OCI-M2 (cell line): ENCODE measurements at regions not wholly inside any gene's neighbourhood (a gene's known extent, or its start where the extent isn't known, plus 50 kb on each side); places are given as distances from the start of the nearest gene placed in this dataset.
"Not testable (repeated sequence)": the region's sequence is repeated elsewhere in the genome, so short reads cannot be mapped to it uniquely, and the experiment has no call there.

ENCODE experiments used
- DNase-seq: peaks from one replicate; lab custom pipeline; 2025; ENCODE audit not compliant: unreplicated experiment; lab: John Stamatoyannopoulos, UW

DNA sequence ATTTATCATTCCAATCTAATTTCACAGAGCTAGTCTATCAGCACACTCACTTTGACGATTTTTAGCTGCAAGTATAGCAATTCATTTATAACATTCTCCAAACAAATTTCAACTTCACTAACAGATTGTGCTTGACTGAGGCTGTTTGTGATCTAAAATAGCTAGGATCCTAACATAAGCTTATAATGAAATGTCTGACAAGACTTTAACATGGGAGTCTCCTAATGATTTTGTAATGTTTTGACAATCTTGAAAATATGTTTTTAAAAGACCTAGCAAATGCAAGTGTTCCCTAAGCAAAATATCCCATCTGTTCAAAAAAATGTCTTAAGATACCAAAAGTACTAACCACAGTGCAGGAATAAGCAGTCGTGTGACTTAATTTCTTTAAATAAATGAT, 889.5 kb upstream of the SPRY2 start:
- no peak for DNase-seq

DNA sequence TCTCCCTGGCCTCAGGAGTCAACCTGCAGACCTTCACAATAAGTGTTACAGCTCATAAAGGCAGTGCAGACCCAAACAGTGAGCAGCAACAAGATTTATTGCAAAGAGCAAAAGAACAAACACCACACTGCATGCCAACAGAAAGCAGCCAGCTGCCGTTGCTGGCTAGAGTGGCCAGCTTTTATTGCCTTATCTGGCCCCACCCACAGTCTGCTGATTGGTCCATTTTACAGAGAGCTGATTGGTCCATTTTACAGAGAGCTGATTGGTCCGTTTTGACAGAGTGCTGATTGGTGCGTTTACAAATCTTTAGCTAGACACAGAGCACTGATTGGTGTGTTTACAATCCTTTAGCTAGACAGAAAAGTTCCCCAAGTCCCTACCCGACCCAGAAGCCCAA, 885.9 kb upstream of the SPRY2 start:
- not testable (repeated sequence) for DNase-seq

- DNase-seq = no peak
Measured at GRCh38 chr13:81224209-81224833, 883.4 kb upstream of the SPRY2 start.

DNA sequence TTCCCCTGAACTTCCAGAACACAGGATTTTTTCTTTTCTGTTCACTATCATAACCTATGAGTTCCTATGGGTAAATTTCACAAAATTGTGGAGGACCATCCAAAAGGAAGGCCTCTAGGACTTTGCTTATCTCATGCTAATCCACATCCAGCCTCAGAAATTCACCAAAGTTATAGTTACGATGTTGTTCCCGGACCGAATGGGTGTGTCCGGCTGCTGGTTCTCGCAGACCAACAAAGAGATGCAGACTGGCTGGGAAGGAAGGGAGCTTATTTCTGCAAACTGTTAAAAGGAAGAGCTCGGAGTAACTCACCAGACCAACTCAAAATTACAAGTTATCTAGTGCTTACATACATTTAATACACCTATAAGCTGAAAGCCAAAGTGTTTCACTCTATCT, 882.9 kb upstream of the SPRY2 start:
- DNase-seq = no peak

- DNase-seq = no peak
Measured at GRCh38 chr13:81211713-81212112, 870.8 kb upstream of the SPRY2 start.

DNA sequence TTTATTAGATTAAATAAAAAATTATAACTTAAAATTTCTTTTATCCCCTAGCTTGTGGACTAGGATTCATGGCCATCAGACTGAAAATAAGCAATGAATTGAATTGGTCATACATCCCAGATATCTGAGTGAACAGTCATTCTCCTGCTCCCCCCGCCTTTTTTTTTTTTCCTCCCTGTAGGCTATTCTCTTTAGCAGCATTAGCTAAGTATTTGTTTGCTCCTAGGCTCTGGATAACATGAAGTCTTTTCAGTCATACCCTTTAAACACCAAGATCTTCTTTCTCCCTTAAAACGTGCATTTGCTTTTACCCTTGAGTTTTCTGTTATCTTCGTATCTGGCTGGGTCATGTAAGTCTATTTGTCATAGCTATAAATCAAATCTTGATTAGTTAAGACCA, 866.7 kb upstream of the SPRY2 start:
- no peak for DNase-seq

DNA sequence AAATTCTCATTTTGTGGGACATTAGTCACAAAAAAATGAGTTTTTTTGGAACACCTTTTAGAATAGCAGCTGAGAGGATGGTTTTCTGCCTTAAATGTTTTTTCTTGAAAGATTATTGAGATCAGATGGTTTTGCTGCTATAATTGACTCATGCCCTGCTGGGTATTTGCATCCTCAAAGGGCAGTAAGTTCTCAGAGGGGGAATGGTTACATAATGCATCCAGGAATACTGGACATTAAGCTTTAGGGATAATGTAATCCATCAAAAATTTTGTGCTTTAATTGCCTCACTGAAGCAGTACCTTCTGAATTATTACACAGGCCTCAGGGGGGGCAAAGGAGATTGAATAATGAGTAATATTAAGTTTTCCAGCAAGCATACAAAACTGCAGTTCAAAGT, 866.3 kb upstream of the SPRY2 start:
- no peak for DNase-seq

- DNase-seq = no peak
Measured at GRCh38 chr13:81203783-81204182, 862.9 kb upstream of the SPRY2 start.

- no peak for DNase-seq
Measured at GRCh38 chr13:81199956-81200355, 859.0 kb upstream of the SPRY2 start.

GRCh38 chr13:81197966-81198365, 857.0 kb upstream of the SPRY2 start:
- DNase-seq = no peak

GRCh38 chr13:81197483-81197882, 856.6 kb upstream of the SPRY2 start:
- DNase-seq = no peak

DNA sequence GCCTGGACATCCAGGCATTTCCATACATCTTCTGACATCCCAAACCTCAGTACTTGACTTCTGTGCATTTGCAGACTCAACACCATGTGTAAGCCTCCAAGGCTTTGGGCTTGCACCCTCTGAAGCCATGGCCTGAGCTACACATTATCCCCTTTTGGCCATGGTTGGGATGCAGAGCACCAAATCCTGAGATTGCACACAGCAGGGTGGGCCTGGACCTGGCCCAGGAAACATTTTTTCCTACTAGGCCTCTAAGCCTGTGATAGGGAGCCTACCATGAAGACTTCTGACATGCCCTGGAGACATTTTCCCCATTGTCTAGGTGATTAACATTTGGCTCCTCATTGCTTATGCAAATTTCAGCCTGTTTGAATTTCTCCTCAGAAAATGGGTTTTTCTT, 853.4 kb upstream of the SPRY2 start:
- no peak for DNase-seq

GRCh38 chr13:81184556-81185265, 843.8 kb upstream of the SPRY2 start:
- DNase-seq = no peak

- no peak for DNase-seq
Measured at GRCh38 chr13:81172603-81173002, 831.7 kb upstream of the SPRY2 start.

DNA sequence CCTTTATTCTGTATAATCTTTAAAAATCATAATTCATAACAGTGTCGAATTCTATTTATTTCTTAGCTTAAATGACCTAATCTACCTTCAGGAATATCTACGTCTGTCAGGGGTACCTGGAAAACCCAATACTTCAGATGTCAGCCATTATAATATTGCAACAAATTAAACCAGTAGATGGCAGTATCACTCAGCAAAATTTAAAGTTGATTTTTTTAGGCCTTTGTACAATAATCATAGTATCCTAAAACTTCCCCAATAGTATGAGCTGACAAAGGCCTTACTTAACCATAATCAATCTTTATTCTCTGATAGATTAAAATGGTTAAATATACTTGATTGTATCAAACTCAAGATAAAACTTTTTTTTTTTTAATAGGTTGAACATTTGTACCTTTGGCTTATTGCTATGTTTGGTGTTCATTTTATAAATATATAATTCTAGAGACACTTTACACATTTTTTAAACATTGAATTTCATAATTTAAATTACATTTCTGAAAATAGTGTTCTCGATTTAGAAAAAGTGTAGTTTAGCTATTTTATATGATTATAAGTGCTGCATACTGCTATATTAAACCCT, 830.2 kb upstream of the SPRY2 start:
- peak; percentile 40 for DNase-seq

DNA sequence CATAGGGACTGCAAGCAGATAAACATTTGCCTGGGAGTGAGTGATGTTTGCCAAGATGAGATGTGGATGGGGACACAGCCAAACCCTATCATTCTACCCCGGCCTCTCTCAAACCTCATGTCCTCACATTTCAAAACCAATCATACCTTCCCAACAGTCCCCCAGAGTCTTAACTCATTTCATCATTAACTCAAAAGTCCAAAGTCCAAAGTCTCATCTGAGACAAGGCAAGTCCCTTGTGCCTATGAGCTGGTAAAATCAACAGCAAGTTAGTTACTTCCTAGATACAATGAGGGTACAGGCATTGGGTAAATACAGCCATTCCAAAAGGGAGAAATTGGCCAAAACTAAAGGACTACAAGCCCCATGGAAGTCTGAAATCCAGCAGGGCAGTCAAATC, 822.9 kb upstream of the SPRY2 start:
- not testable (repeated sequence) for DNase-seq

DNA sequence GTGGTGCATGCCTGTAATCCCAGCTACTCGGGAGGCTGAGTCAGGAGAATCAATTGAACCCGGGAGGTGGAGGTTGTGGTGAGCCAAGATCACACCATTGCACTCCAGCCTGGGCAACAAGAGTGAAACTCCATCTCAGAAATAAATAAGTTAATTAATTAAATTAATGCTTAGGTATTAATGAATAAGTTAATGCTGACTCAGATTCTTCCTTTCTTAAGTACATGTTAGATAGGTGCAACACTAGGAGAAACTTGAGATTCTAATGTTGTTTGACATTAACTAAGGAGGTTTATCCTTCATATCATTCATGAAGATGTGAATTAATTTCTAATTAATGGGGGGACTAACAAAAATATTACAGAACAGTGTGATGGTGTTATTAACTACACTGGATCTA, 812.6 kb upstream of the SPRY2 start:
- DNase-seq = no peak

GRCh38 chr13:81148822-81149221, 807.9 kb upstream of the SPRY2 start:
- no peak for DNase-seq

- not testable (repeated sequence) for DNase-seq
Measured at GRCh38 chr13:81146576-81146975, 805.6 kb upstream of the SPRY2 start.

GRCh38 chr13:81142306-81142999, 801.5 kb upstream of the SPRY2 start:
- no peak for DNase-seq

DNA sequence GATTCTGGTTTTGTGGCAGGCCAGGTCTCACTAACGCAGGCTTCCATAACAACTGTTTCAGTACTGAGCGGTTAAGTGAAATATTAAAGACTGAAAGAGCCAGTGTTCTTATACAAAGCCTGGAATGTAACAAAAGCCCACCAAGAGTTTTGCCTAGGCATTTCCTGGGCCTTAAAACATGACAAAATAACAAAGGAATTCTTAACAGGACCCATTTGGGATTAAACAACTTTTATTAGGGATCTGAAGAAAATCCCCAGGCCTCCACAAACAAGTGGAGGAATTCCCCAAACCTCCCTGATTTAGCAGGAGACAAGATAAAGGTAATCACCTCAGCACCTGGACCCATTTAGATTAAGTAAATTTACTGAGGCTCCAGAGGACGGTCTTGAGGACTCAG, 799.7 kb upstream of the SPRY2 start:
- DNase-seq = no peak

GRCh38 chr13:81139987-81140386, 799.1 kb upstream of the SPRY2 start:
- no peak for DNase-seq
